ENCODE measurements at regions not wholly inside any gene's neighbourhood (a gene's known extent, or its start where the extent isn't known, plus 50 kb on each side); places are given as distances from the start of the nearest gene placed in this dataset.

DNA sequence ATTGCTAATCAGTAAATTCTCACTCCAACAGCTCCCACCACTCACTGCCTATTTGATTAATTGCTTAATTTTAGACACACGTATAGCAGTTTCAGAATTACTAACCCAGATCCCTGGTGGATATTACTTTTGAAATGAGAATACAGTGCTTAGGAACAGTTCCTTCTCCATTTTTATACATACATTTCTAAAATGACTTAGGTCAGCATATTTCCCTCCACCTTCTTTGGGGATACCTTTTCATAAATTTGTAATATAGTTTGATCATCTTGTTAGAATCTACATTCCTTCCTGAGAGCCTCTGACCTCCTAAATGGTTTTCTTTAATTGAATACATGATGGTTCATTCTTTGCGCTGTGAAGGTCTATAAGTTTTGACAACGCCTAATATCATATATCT is 279.8 kb upstream of the NETO1 start:
- TF ChIP-seq, protein P1, sequence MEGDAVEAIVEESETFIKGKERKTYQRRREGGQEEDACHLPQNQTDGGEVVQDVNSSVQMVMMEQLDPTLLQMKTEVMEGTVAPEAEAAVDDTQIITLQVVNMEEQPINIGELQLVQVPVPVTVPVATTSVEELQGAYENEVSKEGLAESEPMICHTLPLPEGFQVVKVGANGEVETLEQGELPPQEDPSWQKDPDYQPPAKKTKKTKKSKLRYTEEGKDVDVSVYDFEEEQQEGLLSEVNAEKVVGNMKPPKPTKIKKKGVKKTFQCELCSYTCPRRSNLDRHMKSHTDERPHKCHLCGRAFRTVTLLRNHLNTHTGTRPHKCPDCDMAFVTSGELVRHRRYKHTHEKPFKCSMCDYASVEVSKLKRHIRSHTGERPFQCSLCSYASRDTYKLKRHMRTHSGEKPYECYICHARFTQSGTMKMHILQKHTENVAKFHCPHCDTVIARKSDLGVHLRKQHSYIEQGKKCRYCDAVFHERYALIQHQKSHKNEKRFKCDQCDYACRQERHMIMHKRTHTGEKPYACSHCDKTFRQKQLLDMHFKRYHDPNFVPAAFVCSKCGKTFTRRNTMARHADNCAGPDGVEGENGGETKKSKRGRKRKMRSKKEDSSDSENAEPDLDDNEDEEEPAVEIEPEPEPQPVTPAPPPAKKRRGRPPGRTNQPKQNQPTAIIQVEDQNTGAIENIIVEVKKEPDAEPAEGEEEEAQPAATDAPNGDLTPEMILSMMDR (IDR thresholded peaks at IDR 0.05; ENCODE audit: low read depth, low read length), result no peak
- TF ChIP-seq EZH2phosphoT487 (IDR thresholded peaks at IDR 0.05; ENCODE audit: low read depth), result no peak

Data from OCI-LY3 (cell line).